HEK293T (cell line): ENCODE measurements at regions not wholly inside any gene's neighbourhood (a gene's known extent, or its start where the extent isn't known, plus 50 kb on each side); places are given as distances from the start of the nearest gene placed in this dataset.

ENCODE experiments used
- CTCF ChIA-PET: fragments of 350-600 bp; formaldehyde crosslinking; extraction: SDS; loops from one replicate; lab custom pipeline; 2021; ENCODE audit warnings: antibody characterized with exemption, inconsistent platforms; lab: Yijun Ruan, JAX
- POLR2A ChIA-PET: fragments of 350-600 bp; formaldehyde crosslinking; extraction: SDS; loops from one replicate; lab custom pipeline; 2020; ENCODE audit warnings: antibody characterized with exemption, inconsistent platforms; lab: Yijun Ruan, JAX
- DNase-seq: peaks from one replicate; pipeline ENCODE4 v3.0.0; 2012; ENCODE audit warnings: mixed read lengths; ENCODE audit errors: extremely low spot score
- ARNT ChIP-seq: fragments of 450-650 bp; IDR thresholded peaks from 2 replicates; pipeline ENCODE4 v1.6.1; 2017; ENCODE audit warnings: mild to moderate bottlenecking
- BHLHE40 ChIP-seq: fragments of 450-650 bp; IDR thresholded peaks from 2 replicates; pipeline ENCODE4 v1.6.1; 2016; ENCODE audit warnings: mild to moderate bottlenecking, moderate library complexity, borderline replicate concordance
- CTBP1 ChIP-seq: fragments of 450-650 bp; IDR thresholded peaks from 2 replicates; pipeline ENCODE4 v1.6.1; 2016; ENCODE audit warnings: borderline replicate concordance
- ELF4 ChIP-seq: fragments of 450-650 bp; IDR thresholded peaks from 2 replicates; pipeline ENCODE4 v1.6.1; 2017; ENCODE audit warnings: antibody characterized with exemption
- FOXA1 ChIP-seq: fragments of 450-650 bp; IDR thresholded peaks from 2 replicates; pipeline ENCODE4 v1.6.1; 2016; ENCODE audit warnings: mild to moderate bottlenecking
- FOXK2 ChIP-seq: fragments of 450-650 bp; IDR thresholded peaks from 2 replicates; pipeline ENCODE4 v1.6.1; 2016; ENCODE audit warnings: mild to moderate bottlenecking
- FOXM1 ChIP-seq: fragments of 450-650 bp; IDR thresholded peaks from 2 replicates; pipeline ENCODE4 v1.6.1; 2017; ENCODE audit warnings: mild to moderate bottlenecking, borderline replicate concordance
- HDGF ChIP-seq: fragments of 450-650 bp; IDR thresholded peaks from 2 replicates; pipeline ENCODE4 v1.6.1; 2017; ENCODE audit warnings: antibody characterized with exemption, borderline replicate concordance
- L3MBTL2 ChIP-seq: fragments of 450-650 bp; conservative IDR thresholded peaks from 2 replicates; pipeline ENCODE4 v1.6.1; 2016; ENCODE audit warnings: mild to moderate bottlenecking
- LEF1 ChIP-seq: fragments of 450-650 bp; IDR thresholded peaks from 2 replicates; pipeline ENCODE4 v1.6.1; 2017; ENCODE audit warnings: mild to moderate bottlenecking, borderline replicate concordance
- NFRKB ChIP-seq: fragments of 450-650 bp; IDR thresholded peaks from 2 replicates; pipeline ENCODE4 v1.6.1; 2016; ENCODE audit warnings: mild to moderate bottlenecking, moderate library complexity
- SP1 ChIP-seq: fragments of 450-650 bp; IDR thresholded peaks from 2 replicates; pipeline ENCODE4 v1.6.1; 2017
- SUZ12 ChIP-seq: fragments of 450-650 bp; IDR thresholded peaks from 2 replicates; pipeline ENCODE4 v1.6.1; 2016; ENCODE audit warnings: mild to moderate bottlenecking
- TARDBP ChIP-seq: fragments of 450-650 bp; IDR thresholded peaks from 2 replicates; pipeline ENCODE4 v1.6.1; 2016
- ZNF384 ChIP-seq: fragments of 450-650 bp; IDR thresholded peaks from 2 replicates; pipeline ENCODE4 v1.6.1; 2016
- TF ChIP-seq, protein P1 (sequence below): fragments of 450-650 bp; IDR thresholded peaks from 2 replicates; pipeline ENCODE4 v1.6.1; 2016

GRCh38 chr15:47158573-47158972 is 558.7 kb upstream of the SEMA6D start:
- ChIA-PET POLR2A (no interaction called here), CTCF (no interaction called here)
- no peak for DNase-seq

GRCh38 chr15:47177177-47177576 is 540.1 kb upstream of the SEMA6D start:
- TF ChIP-seq HDGF (no peak), SUZ12 (no peak), TARDBP (no peak), ARNT (no peak), L3MBTL2 (no peak), BHLHE40 (no peak), LEF1 (no peak), CTBP1 (no peak), SP1 (no peak), FOXA1 (no peak), ZNF384 (no peak)
- TF ChIP-seq, protein P1, sequence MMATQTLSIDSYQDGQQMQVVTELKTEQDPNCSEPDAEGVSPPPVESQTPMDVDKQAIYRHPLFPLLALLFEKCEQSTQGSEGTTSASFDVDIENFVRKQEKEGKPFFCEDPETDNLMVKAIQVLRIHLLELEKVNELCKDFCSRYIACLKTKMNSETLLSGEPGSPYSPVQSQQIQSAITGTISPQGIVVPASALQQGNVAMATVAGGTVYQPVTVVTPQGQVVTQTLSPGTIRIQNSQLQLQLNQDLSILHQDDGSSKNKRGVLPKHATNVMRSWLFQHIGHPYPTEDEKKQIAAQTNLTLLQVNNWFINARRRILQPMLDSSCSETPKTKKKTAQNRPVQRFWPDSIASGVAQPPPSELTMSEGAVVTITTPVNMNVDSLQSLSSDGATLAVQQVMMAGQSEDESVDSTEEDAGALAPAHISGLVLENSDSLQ, result no peak
- ChIA-PET CTCF (no interaction called here), POLR2A (no interaction called here)
- no peak for DNase-seq

More at GRCh38 chr15:47158573-47158972, 558.7 kb upstream of the SEMA6D start:
- TF ChIP-seq NFRKB (no peak), CTBP1 (no peak), FOXK2 (no peak), HDGF (no peak), SUZ12 (no peak), ELF4 (no peak), BHLHE40 (no peak), ZNF384 (no peak), L3MBTL2 (no peak)

GRCh38 chr15:47179988-47180387 is 537.3 kb upstream of the SEMA6D start:
- no peak for TF ChIP-seq BHLHE40
- no peak for DNase-seq
- CTCF ChIA-PET, result no interaction called here
- POLR2A ChIA-PET, result no interaction called here

DNA sequence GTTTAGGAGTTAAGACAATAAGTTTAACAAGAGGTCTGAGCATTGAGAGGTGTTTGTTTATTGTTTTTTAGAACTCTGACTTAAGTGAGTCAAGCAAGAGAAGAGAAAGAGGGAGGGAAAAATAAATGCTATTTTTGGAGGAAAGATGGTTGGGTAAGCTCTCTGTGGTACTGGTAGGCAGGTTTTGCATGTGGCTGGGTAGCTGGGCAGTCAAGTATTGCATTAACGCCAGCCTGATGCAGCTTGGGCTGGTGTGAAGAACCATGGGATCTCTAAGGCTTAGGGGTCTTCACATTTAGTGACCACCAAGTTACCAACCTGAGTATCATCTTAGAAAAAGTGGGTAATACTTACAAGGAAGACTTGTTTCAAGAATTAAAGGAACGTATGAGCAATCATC is 534.5 kb upstream of the SEMA6D start:
- ChIA-PET CTCF (no interaction called here), POLR2A (no interaction called here)
- DNase-seq, result no peak
- no peak for TF ChIP-seq L3MBTL2

GRCh38 chr15:47184003-47184907 is 533.0 kb upstream of the SEMA6D start:
- CTCF ChIA-PET, result no interaction called here

GRCh38 chr15:47184908-47185801 is 532.1 kb upstream of the SEMA6D start:
- peak; percentile 9 for DNase-seq
- POLR2A ChIA-PET, result no interaction called here
- CTCF ChIA-PET, result no interaction called here
- no peak for TF ChIP-seq ZNF384
- no peak for TF ChIP-seq TARDBP
- TF ChIP-seq FOXA1, result no peak
- TF ChIP-seq CTBP1, result no peak
- TF ChIP-seq, protein P1, result no peak
- no peak for TF ChIP-seq FOXM1
- TF ChIP-seq SUZ12, result no peak
- no peak for TF ChIP-seq L3MBTL2

More at GRCh38 chr15:47184003-47184907, 533.0 kb upstream of the SEMA6D start:
- DNase-seq, result peak; percentile 26
- TF ChIP-seq NFRKB, result no peak
- TF ChIP-seq CTBP1, result no peak
- no peak for TF ChIP-seq LEF1
- no peak for TF ChIP-seq FOXA1
- no peak for TF ChIP-seq BHLHE40
- no peak for TF ChIP-seq SUZ12
- no peak for TF ChIP-seq SP1
- TF ChIP-seq L3MBTL2, result no peak
- TF ChIP-seq, protein P1, result no peak
- TF ChIP-seq HDGF, result no peak
- no peak for TF ChIP-seq ELF4
- no peak for TF ChIP-seq ZNF384
- POLR2A ChIA-PET, result no interaction called here
